Spleen (tissue), 11 donors: ENCODE measurements at regions not wholly inside any gene's neighbourhood (a gene's known extent, or its start where the extent isn't known, plus 50 kb on each side); places are given as distances from the start of the nearest gene placed in this dataset.

Experiments used
- DNase-seq: peaks from one replicate; pipeline ENCODE4 v3.0.0-alpha.2; 2020
- H3K27ac ChIP-seq, 8 donors: fragments of 200-600 bp; sonication (generic) in 7 of 8; 1 replicate in 4 of 8; 2 replicates in 4 of 8; pipeline versions ENCODE4 v1.5.0 to v1.8.0; 2016 to 2021; ENCODE audit warnings: inconsistent platforms in 4 of 8, mild to moderate bottlenecking in 4 of 8, moderate library complexity in 1 of 8
- H3K27me3 ChIP-seq, 7 donors: fragments of 200-600 bp; sonication (generic) in 6 of 7; replicated peaks in 1 of 7; 1 replicate in 4 of 7; 2 replicates in 3 of 7; pipeline versions ENCODE4 v1.5.0 to v1.8.0; 2016 to 2021; ENCODE audit warnings: inconsistent platforms in 3 of 7, mild to moderate bottlenecking in 1 of 7
- H3K36me3 ChIP-seq, 6 donors: fragments of 200-600 bp; sonication (generic) in 5 of 6; 1 replicate in 4 of 6; 2 replicates in 2 of 6; pipeline versions ENCODE4 v1.5.0 to v1.8.0; 2016 to 2021; ENCODE audit warnings: inconsistent platforms in 2 of 6
- H3K4me1 ChIP-seq, 6 donors: fragments of 200-600 bp; sonication (generic) in 5 of 6; 1 replicate in 3 of 6; 2 replicates in 3 of 6; pipeline versions ENCODE4 v1.5.0 to v1.8.0; 2016 to 2021; ENCODE audit warnings: inconsistent platforms in 3 of 6
- H3K4me3 ChIP-seq, 8 donors: fragments of 200-600 bp; sonication (generic) in 7 of 8; 1 replicate in 4 of 8; 2 replicates in 4 of 8; pipeline versions ENCODE4 v1.5.0 to v1.8.0; 2016 to 2021; ENCODE audit warnings: inconsistent platforms in 4 of 8, mild to moderate bottlenecking in 4 of 8, moderate library complexity in 2 of 8
- H3K9me3 ChIP-seq, 8 donors: fragments of 200-600 bp; sonication (generic) in 7 of 8; 1 replicate in 4 of 8; 2 replicates in 4 of 8; pipeline versions ENCODE4 v1.5.0 to v1.8.0; 2016 to 2021; ENCODE audit warnings: inconsistent platforms in 4 of 8
- CTCF ChIP-seq, 11 experiments: fragments of 200-600 bp in 7 of 11; fragments of 450-650 bp in 4 of 11; sonication (generic) in 4 of 11; IDR thresholded peaks in 8 of 11; conservative IDR thresholded peaks in 3 of 11; 1 replicate in 7 of 11; 2 replicates in 4 of 11; pipeline versions ENCODE4 v1.4.0 to v1.8.0; 2016 to 2021; ENCODE audit warnings: antibody characterized with exemption in 11 of 11, inconsistent platforms in 4 of 11, mild to moderate bottlenecking in 1 of 11
- POLR2A ChIP-seq, 3 donors: fragments of 450-650 bp; IDR thresholded peaks; one replicate each; pipeline ENCODE4 v1.5.1; 2017; ENCODE audit warnings: antibody characterized with exemption in 3 of 3, mild to moderate bottlenecking in 1 of 3
- POLR2AphosphoS5 ChIP-seq, 3 donors: sonication (generic); formaldehyde crosslinking; IDR thresholded peaks; one replicate each; pipeline ENCODE4 v1.5.1; 2017; ENCODE audit warnings: antibody characterized with exemption in 3 of 3
- WGBS, 5 donors: extraction: QIAGEN DNeasy Blood & Tissue Kit in 3 of 5; methylation state at CpG; one replicate each; pipeline versions ENCODE4 v1.1.5 to v1.1.7; 2013 to 2018; 5-methylcytosine and 5-hydroxymethylcytosine counted together
- intact Hi-C: fragments of 100-400 bp; cut with DNase I; formaldehyde crosslinking; loops from one replicate; pipeline ENCODE4 v1.15.0; 2023; ENCODE audit warnings: low total_unique reads
- donor health status: healthy with polysubstance abuse.
- donor health status: DM: no; HTN: no; CAD: no; lungs with moderate emphysema.
- donor health status: DM: no; HTN: no; CAD: no.
- donor health status: Bipolar disorder and iron deficiency.
- donor health status: healthy.
- donor health status: DM: no; HTN: no; CAD: no.
- donor health status: DM: yes; HTN: yes; CAD: no.

GRCh38 chr7:65471587-65471986, 97.9 kb downstream of the ZNF92 start:
- Histone ChIP-seq H3K4me1 (peaks cover 4 to 18% (median 6%) of the 10 kb centered on the region in 6 donors), H3K9me3 (peaks cover 0 to 32% (median 11%) of the 10 kb centered on the region in 8 donors), H3K27me3 (no peaks in the 10 kb centered on the region), H3K4me3 (no peak overlapping the region), H3K27ac (no peak overlapping the region), H3K36me3 (no peaks in the 10 kb centered on the region)
- no peak for TF ChIP-seq CTCF (IDR thresholded peaks at IDR 0.05 in 8 of 11, conservative IDR thresholded peaks at IDR 0.05 in 3 of 11)
- TF ChIP-seq POLR2AphosphoS5 (IDR thresholded peaks at IDR 0.05): no peak
- no peak for TF ChIP-seq POLR2A (IDR thresholded peaks at IDR 0.05)
- intact Hi-C loops: no loop called here
- no peak for DNase-seq
- 56 to 84% (median 79%) methylated on average over 4 of the region's 4 CpGs for WGBS, 5 donors

- no peak overlapping the region for H3K4me3 ChIP-seq
- H3K27me3 ChIP-seq: no peaks in the 10 kb centered on the region
- TF ChIP-seq POLR2A (IDR thresholded peaks at IDR 0.05) (no peak), POLR2AphosphoS5 (IDR thresholded peaks at IDR 0.05) (no peak), CTCF (IDR thresholded peaks at IDR 0.05 in 8 of 11, conservative IDR thresholded peaks at IDR 0.05 in 3 of 11) (no peak)
- peaks cover 0 to 45% (median 4%) of the 10 kb centered on the region in 8 donors for H3K9me3 ChIP-seq
- intact Hi-C loops: no loop called here
- no peaks in the 10 kb centered on the region for H3K36me3 ChIP-seq
- peaks cover 4 to 23% (median 8%) of the 10 kb centered on the region in 6 donors for H3K4me1 ChIP-seq
- DNase-seq: no peak
- 85 to 96% (median 93%) methylated on average over 4 of the region's 4 CpGs for WGBS, 5 donors
- H3K27ac ChIP-seq: peak overlapping the region in 5 of 8 donors; percentile 20 to 82 (median 60)
Measured at GRCh38 chr7:65475040-65475726, 101.5 kb downstream of the ZNF92 start.

GRCh38 chr7:65475734-65476319, 102.2 kb downstream of the ZNF92 start:
- intact Hi-C loops: no loop called here
- 43 to 54% (median 44%) methylated on average over 8 of the region's 8 CpGs for WGBS, 5 donors
- Histone ChIP-seq H3K4me1 (peaks cover 4 to 23% (median 8%) of the 10 kb centered on the region in 6 donors), H3K27me3 (no peaks in the 10 kb centered on the region), H3K4me3 (peak overlapping the region in 1 of 8 donors; percentile 29), H3K27ac (peak overlapping the region in 7 of 8 donors; percentile 7 to 82 (median 47)), H3K9me3 (peaks cover 0 to 51% (median 6%) of the 10 kb centered on the region in 8 donors), H3K36me3 (no peaks in the 10 kb centered on the region)
- DNase-seq: peak; percentile 88
- TF ChIP-seq CTCF (IDR thresholded peaks at IDR 0.05 in 8 of 11, conservative IDR thresholded peaks at IDR 0.05 in 3 of 11) (no peak), POLR2A (IDR thresholded peaks at IDR 0.05) (no peak), POLR2AphosphoS5 (IDR thresholded peaks at IDR 0.05) (peak in 1 of 3 donors; percentile 20)

- intact Hi-C loops: no loop called here
- Histone ChIP-seq H3K4me3 (no peak overlapping the region), H3K36me3 (no peaks in the 10 kb centered on the region), H3K9me3 (peaks cover 0 to 59% (median 14%) of the 10 kb centered on the region in 8 donors), H3K4me1 (peaks cover 4 to 23% (median 8%) of the 10 kb centered on the region in 6 donors), H3K27me3 (no peaks in the 10 kb centered on the region), H3K27ac (no peak overlapping the region)
- no peak for DNase-seq
- TF ChIP-seq POLR2A (IDR thresholded peaks at IDR 0.05): no peak
- peak in 1 of 11 experiments; percentile 9 for TF ChIP-seq CTCF (IDR thresholded peaks at IDR 0.05 in 8 of 11, conservative IDR thresholded peaks at IDR 0.05 in 3 of 11)
- no peak for TF ChIP-seq POLR2AphosphoS5 (IDR thresholded peaks at IDR 0.05)
- whole genome bisulfite sequencing, 5 donors: 76 to 89% (median 77%) methylated on average over 6 of the region's 6 CpGs
Measured at GRCh38 chr7:65477326-65477725, 103.7 kb downstream of the ZNF92 start.
